Hepatocyte (in vitro differentiated cells): ENCODE measurements at regions not wholly inside any gene's neighbourhood (a gene's known extent, or its start where the extent isn't known, plus 50 kb on each side); places are given as distances from the start of the nearest gene placed in this dataset.
"Not testable (repeated sequence)": the region's sequence is repeated elsewhere in the genome, so short reads cannot be mapped to it uniquely, and the experiment has no call there.

Experiments used
- DNase-seq: peaks from one replicate; pipeline ENCODE4 v3.0.0-alpha.2; 2016; ENCODE audit warnings: low spot score
- H2AFZ ChIP-seq: fragments of 200-600 bp; sonication (generic); 2 replicates; pipeline ENCODE4 v1.6.0; 2016; ENCODE audit warnings: antibody characterized with exemption, mild to moderate bottlenecking
- H3K27ac ChIP-seq: fragments of 200-600 bp; sonication (generic); 2 replicates; pipeline ENCODE4 v1.5.1; 2016; ENCODE audit warnings: mild to moderate bottlenecking
- H3K27me3 ChIP-seq: fragments of 200-600 bp; sonication (generic); 2 replicates; pipeline ENCODE4 v1.6.1; 2016
- H3K36me3 ChIP-seq: fragments of 200-600 bp; sonication (generic); replicated peaks from 2 replicates; pipeline ENCODE4 v1.5.1; 2016; ENCODE audit warnings: low read depth; ENCODE audit not compliant: insufficient read depth
- H3K4me1 ChIP-seq: fragments of 200-600 bp; sonication (generic); 2 replicates; pipeline ENCODE4 v1.5.1; 2016; ENCODE audit warnings: mild to moderate bottlenecking, moderate library complexity; ENCODE audit not compliant: insufficient read depth
- H3K4me2 ChIP-seq: fragments of 200-600 bp; sonication (generic); 2 replicates; pipeline ENCODE4 v1.6.0; 2016
- H3K4me3 ChIP-seq: fragments of 200-600 bp; sonication (generic); 2 replicates; pipeline ENCODE4 v1.5.1; 2016; ENCODE audit warnings: mild to moderate bottlenecking
- H3K79me2 ChIP-seq: fragments of 200-600 bp; sonication (generic); 2 replicates; pipeline ENCODE4 v1.6.0; 2017; ENCODE audit warnings: mild to moderate bottlenecking
- H3K9me2 ChIP-seq: fragments of 200-600 bp; sonication (generic); replicated peaks from 2 replicates; pipeline ENCODE4 v1.6.0; 2017; ENCODE audit warnings: mild to moderate bottlenecking; ENCODE audit not compliant: insufficient read depth
- H3K9me3 ChIP-seq: fragments of 200-600 bp; sonication (generic); 2 replicates; pipeline ENCODE4 v1.5.1; 2016; ENCODE audit warnings: low read depth, mild to moderate bottlenecking
- H4K20me1 ChIP-seq: fragments of 200-600 bp; sonication (generic); 2 replicates; pipeline ENCODE4 v1.6.0; 2016; ENCODE audit warnings: mild to moderate bottlenecking; ENCODE audit not compliant: insufficient read depth, poor library complexity, severe bottlenecking
- EZH2 ChIP-seq: fragments of 200-600 bp; sonication (generic); IDR thresholded peaks from 2 replicates; pipeline ENCODE4 v1.6.1; 2016; ENCODE audit warnings: antibody characterized with exemption, mild to moderate bottlenecking, borderline replicate concordance
- EZH2phosphoT487 ChIP-seq: fragments of 200-600 bp; sonication (generic); IDR thresholded peaks from one replicate; pipeline ENCODE4 v1.6.1; 2018; ENCODE audit warnings: antibody characterized with exemption, mild to moderate bottlenecking, low read depth, moderate library complexity; ENCODE audit not compliant: unreplicated experiment, severe bottlenecking
- WGBS: methylation state at CpG from one replicate; pipeline ENCODE4 v1.1.6; 2016; ENCODE audit warnings: low lambda C conversion rate; ENCODE audit errors: missing lambda C conversion rate; 5-methylcytosine and 5-hydroxymethylcytosine counted together
- TF ChIP-seq, protein P1 (sequence below): fragments of 200-600 bp; sonication (generic); IDR thresholded peaks from 2 replicates; pipeline ENCODE4 v1.5.1; 2016; ENCODE audit warnings: antibody characterized with exemption, mild to moderate bottlenecking; ENCODE audit not compliant: poor library complexity

DNA sequence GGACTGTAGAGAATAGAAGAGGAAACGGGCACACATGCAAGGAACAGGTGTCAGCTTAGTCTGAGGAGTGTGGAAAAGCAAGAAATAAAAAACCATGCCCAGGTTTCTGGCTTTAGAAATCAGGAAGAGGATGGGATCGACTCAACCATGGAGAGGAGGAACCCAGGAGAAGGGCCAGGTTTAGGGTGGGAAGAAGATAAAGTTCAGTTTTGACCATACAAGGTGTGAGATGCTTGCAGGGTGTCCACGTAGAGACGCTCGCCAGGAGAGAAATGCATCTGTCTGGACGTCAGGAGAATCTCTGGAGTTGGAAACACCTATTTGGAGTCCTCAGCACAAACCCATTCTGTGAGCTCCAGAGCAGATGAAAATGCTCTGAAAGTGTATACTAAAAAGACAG lies 275.1 kb downstream of the CYRIA start:
- H3K27me3 ChIP-seq: no peaks in the 10 kb centered on the region

DNA sequence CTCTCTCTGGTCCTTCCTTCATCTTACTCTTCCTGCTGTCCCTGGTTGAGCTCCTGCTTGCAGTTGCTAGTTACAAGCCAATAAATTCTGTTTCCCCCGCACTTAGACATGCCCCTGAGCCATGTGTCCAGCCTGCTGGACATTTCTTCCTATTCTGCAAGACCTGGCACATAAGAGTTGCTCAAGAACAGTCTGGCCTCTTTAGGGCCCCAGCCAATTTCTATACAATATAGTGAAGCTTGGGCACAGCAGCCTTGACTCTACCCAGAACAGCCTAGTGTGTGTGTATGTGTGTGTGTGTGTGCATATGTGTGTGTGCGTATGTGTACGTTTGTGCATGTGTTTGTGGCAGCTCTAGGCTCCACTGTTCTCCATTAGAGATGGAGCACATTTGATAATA lies 276.0 kb downstream of the CYRIA start:
- Histone ChIP-seq H3K4me1 (peaks cover 20% of the 10 kb centered on the region), H3K79me2 (no peaks in the 10 kb centered on the region), H3K4me3 (no peak overlapping the region), H3K9me2 (no peaks in the 10 kb centered on the region), H3K4me2 (no peak overlapping the region), H3K36me3 (no peaks in the 10 kb centered on the region), H4K20me1 (no peaks in the 10 kb centered on the region), H3K27me3 (no peaks in the 10 kb centered on the region), H3K27ac (no peak overlapping the region), H2AFZ (no peak overlapping the region), H3K9me3 (no peaks in the 10 kb centered on the region)
- TF ChIP-seq EZH2 (no peak), EZH2phosphoT487 (no peak)
- TF ChIP-seq, protein P1, sequence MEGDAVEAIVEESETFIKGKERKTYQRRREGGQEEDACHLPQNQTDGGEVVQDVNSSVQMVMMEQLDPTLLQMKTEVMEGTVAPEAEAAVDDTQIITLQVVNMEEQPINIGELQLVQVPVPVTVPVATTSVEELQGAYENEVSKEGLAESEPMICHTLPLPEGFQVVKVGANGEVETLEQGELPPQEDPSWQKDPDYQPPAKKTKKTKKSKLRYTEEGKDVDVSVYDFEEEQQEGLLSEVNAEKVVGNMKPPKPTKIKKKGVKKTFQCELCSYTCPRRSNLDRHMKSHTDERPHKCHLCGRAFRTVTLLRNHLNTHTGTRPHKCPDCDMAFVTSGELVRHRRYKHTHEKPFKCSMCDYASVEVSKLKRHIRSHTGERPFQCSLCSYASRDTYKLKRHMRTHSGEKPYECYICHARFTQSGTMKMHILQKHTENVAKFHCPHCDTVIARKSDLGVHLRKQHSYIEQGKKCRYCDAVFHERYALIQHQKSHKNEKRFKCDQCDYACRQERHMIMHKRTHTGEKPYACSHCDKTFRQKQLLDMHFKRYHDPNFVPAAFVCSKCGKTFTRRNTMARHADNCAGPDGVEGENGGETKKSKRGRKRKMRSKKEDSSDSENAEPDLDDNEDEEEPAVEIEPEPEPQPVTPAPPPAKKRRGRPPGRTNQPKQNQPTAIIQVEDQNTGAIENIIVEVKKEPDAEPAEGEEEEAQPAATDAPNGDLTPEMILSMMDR: no peak
- 86% methylated on average over 3 of the region's 3 CpGs for WGBS
- no peak for DNase-seq

More for the DNA sequence above, 275.1 kb downstream of the CYRIA start:
- no peak overlapping the region for H3K4me3 ChIP-seq
- no peak overlapping the region for H3K4me2 ChIP-seq
- no peaks in the 10 kb centered on the region for H3K9me3 ChIP-seq
- no peaks in the 10 kb centered on the region for H3K36me3 ChIP-seq
- no peaks in the 10 kb centered on the region for H4K20me1 ChIP-seq
- WGBS: 91% methylated on average over 6 of the region's 6 CpGs
- TF ChIP-seq EZH2phosphoT487: no peak
- TF ChIP-seq EZH2: no peak
- TF ChIP-seq, protein P1: no peak
- no peak overlapping the region for H3K27ac ChIP-seq
- no peaks in the 10 kb centered on the region for H3K9me2 ChIP-seq
- H2AFZ ChIP-seq: no peak overlapping the region
- H3K4me1 ChIP-seq: peaks cover 22% of the 10 kb centered on the region
- DNase-seq: no peak
- no peaks in the 10 kb centered on the region for H3K79me2 ChIP-seq

DNA sequence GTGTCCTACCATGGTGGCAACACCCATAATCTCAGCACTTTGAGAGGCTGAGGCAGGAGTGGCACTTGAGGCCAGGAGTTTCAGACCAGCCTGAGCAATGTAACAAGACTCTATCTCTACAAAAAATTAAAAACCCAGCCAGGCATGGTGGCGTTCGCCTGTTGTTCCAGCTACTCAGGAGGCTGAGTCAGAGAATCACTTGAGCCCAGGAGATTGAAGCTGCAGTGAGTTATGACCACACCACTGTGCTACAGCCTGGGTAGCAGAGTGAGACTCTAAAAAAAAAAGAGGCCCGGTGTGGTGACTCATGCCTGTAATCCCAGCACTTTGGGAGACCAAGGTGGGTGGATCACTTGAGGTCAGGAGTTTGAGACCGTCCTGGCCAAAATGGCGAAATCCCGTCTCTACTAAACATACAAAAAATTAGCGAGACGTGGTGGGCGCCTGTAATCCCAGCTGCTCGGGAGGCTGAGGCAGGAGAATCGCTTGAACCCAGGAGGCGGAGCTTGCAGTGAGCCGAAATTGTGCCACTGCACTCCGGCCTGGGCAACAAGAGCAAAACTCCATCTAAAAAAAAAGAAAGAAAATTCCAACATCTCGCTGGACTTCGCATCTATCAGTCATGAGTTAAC lies 277.3 kb downstream of the CYRIA start:
- H3K9me3 ChIP-seq, H4K20me1 ChIP-seq, DNase-seq, H2AFZ ChIP-seq, H3K27me3 ChIP-seq, H3K79me2 ChIP-seq, H3K4me3 ChIP-seq, H3K4me2 ChIP-seq, H3K4me1 ChIP-seq, H3K36me3 ChIP-seq, H3K27ac ChIP-seq, H3K9me2 ChIP-seq: not testable (repeated sequence)
- WGBS: 93% methylated on average over 16 of the region's 16 CpGs

DNA sequence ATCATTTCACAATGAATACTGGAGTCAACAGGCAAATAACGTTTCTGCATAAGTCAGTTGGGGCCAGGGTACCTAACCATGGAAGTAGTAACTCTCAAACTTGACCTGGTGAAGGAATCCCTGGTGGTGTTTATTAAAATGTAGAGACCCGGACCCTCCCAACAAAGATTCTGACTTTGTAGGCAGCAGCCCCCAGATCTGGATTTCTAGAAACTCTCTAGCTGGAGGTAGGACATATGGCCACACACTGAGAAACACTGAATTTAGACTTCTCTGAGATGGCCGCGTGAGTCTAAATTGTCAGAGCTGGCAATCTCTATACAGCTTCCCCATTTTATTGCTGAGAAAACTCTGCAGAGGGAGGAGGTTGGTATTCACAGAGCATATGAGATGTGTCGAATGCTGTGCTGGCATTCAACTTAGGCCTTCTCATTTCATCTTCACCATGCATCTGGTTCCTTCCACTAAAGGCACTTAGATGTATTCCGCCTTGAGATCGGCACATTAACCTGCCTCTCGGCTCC lies 278.1 kb downstream of the CYRIA start:
- no peaks in the 10 kb centered on the region for H3K9me3 ChIP-seq
- WGBS: 95% methylated on average over 8 of the region's 8 CpGs

More for the DNA sequence above, 278.1 kb downstream of the CYRIA start:
- no peak for DNase-seq
- no peaks in the 10 kb centered on the region for H3K79me2 ChIP-seq
- no peak overlapping the region for H3K4me3 ChIP-seq
- H3K9me2 ChIP-seq: no peaks in the 10 kb centered on the region
- H2AFZ ChIP-seq: no peak overlapping the region
- no peak for TF ChIP-seq EZH2phosphoT487
- TF ChIP-seq, protein P1: no peak
- TF ChIP-seq EZH2: no peak
- H3K27me3 ChIP-seq: no peaks in the 10 kb centered on the region
- H3K4me2 ChIP-seq: no peak overlapping the region
- no peaks in the 10 kb centered on the region for H4K20me1 ChIP-seq
- no peak overlapping the region for H3K27ac ChIP-seq
- no peaks in the 10 kb centered on the region for H3K36me3 ChIP-seq
- H3K4me1 ChIP-seq: peaks cover 1% of the 10 kb centered on the region
